ENCODE measurements at regions not wholly inside any gene's neighbourhood (a gene's known extent, or its start where the extent isn't known, plus 50 kb on each side); places are given as distances from the start of the nearest gene placed in this dataset.

DNA sequence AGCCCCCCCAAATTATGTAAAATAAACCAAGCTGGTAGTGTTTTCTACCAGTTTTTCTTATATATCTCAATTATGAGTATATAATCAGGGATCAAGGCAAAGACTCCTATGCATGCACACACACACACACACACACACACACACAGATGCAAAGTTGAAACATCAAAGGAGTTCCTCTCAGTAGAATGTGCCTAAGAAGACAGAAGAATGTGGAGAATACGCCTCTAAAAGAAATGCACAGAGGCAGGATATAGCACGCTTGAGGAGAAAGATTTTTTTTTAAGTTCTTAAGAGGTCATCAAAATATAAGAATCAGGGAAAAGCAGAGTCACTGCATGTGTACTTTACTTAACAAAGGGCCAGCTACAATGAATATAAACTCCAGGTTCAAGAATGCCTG is 138.2 kb upstream of the CLEC14A start:
- Histone ChIP-seq H3K4me1 (ENCODE audit: insufficient read depth, low read length) (no peaks in the 10 kb centered on the region), H3K9me3 (ENCODE audit: control insufficient read depth in 1 of 2, insufficient read depth in 1 of 2, low read length in 2 of 2) (no peaks in the 10 kb centered on the region), H3K27me3 (ENCODE audit: control insufficient read depth in 1 of 2, insufficient read depth in 2 of 2, low read length in 2 of 2) (no peaks in the 10 kb centered on the region), H3K36me3 (ENCODE audit: insufficient read depth, low read length) (no peaks in the 10 kb centered on the region), H3K27ac (ENCODE audit: low read depth in 1 of 2, low read length in 2 of 2) (no peak overlapping the region), H3K4me3 (ENCODE audit: low read length) (no peak overlapping the region)
- intact Hi-C loops (cut with DNase I, micrococcal nuclease), result no loop called here
- POLR2A ChIA-PET, result no interaction called here
- Mint-ChIP-seq H3K27me3 (no peaks in the 10 kb centered on the region), H3K27ac (no peak overlapping the region), H3K9me3 (no peaks in the 10 kb centered on the region), H3K36me3 (ENCODE audit: low read depth) (no peaks in the 10 kb centered on the region), H3K4me1 (ENCODE audit: low read depth) (no peaks in the 10 kb centered on the region), H3K4me3 (no peak overlapping the region)
- ATAC-seq (ENCODE audit: poor library complexity), result no peak
- TF ChIP-seq, protein P1, sequence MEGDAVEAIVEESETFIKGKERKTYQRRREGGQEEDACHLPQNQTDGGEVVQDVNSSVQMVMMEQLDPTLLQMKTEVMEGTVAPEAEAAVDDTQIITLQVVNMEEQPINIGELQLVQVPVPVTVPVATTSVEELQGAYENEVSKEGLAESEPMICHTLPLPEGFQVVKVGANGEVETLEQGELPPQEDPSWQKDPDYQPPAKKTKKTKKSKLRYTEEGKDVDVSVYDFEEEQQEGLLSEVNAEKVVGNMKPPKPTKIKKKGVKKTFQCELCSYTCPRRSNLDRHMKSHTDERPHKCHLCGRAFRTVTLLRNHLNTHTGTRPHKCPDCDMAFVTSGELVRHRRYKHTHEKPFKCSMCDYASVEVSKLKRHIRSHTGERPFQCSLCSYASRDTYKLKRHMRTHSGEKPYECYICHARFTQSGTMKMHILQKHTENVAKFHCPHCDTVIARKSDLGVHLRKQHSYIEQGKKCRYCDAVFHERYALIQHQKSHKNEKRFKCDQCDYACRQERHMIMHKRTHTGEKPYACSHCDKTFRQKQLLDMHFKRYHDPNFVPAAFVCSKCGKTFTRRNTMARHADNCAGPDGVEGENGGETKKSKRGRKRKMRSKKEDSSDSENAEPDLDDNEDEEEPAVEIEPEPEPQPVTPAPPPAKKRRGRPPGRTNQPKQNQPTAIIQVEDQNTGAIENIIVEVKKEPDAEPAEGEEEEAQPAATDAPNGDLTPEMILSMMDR (IDR thresholded peaks at IDR 0.05), result no peak
- DNase-seq, result no peak
- CTCF ChIA-PET, result no interaction called here

- no peaks in the 10 kb centered on the region for H3K4me1 ChIP-seq (ENCODE audit: insufficient read depth, low read length)
- H3K27me3 Mint-ChIP-seq, result no peaks in the 10 kb centered on the region
- no peak overlapping the region for H3K4me3 Mint-ChIP-seq
- intact Hi-C loops (cut with DNase I, micrococcal nuclease), result no loop called here
- H3K27me3 ChIP-seq (ENCODE audit: control insufficient read depth in 1 of 2, insufficient read depth in 2 of 2, low read length in 2 of 2), result no peaks in the 10 kb centered on the region
- CTCF ChIA-PET, result no interaction called here
- H3K9me3 Mint-ChIP-seq, result no peaks in the 10 kb centered on the region
- no peak for ATAC-seq (ENCODE audit: poor library complexity)
- TF ChIP-seq, protein P1 (IDR thresholded peaks at IDR 0.05), result no peak
- H3K27ac Mint-ChIP-seq, result no peak overlapping the region
- no peak overlapping the region for H3K27ac ChIP-seq (ENCODE audit: low read depth in 1 of 2, low read length in 2 of 2)
- H3K4me3 ChIP-seq (ENCODE audit: low read length), result no peak overlapping the region
- H3K4me1 Mint-ChIP-seq (ENCODE audit: low read depth), result no peaks in the 10 kb centered on the region
- POLR2A ChIA-PET, result no interaction called here
- no peaks in the 10 kb centered on the region for H3K9me3 ChIP-seq (ENCODE audit: control insufficient read depth in 1 of 2, insufficient read depth in 1 of 2, low read length in 2 of 2)
- no peaks in the 10 kb centered on the region for H3K36me3 Mint-ChIP-seq (ENCODE audit: low read depth)
- no peaks in the 10 kb centered on the region for H3K36me3 ChIP-seq (ENCODE audit: insufficient read depth, low read length)
- no peak for DNase-seq
Observed at GRCh38 chr14:38391334-38391733, 135.4 kb upstream of the CLEC14A start.

GRCh38 chr14:38389681-38390080 is 133.8 kb upstream of the CLEC14A start:
- intact Hi-C loops (cut with DNase I, micrococcal nuclease), result no loop called here
- DNase-seq (no peak), ATAC-seq (ENCODE audit: poor library complexity) (no peak)
- H3K27ac ChIP-seq (ENCODE audit: low read depth in 1 of 2, low read length in 2 of 2), result no peak overlapping the region
- Mint-ChIP-seq H3K4me1 (ENCODE audit: low read depth) (no peaks in the 10 kb centered on the region), H3K27me3 (no peaks in the 10 kb centered on the region), H3K9me3 (no peaks in the 10 kb centered on the region), H3K36me3 (ENCODE audit: low read depth) (no peaks in the 10 kb centered on the region), H3K27ac (no peak overlapping the region), H3K4me3 (no peak overlapping the region)
- H3K9me3 ChIP-seq (ENCODE audit: control insufficient read depth in 1 of 2, insufficient read depth in 1 of 2, low read length in 2 of 2), result no peaks in the 10 kb centered on the region
- H3K36me3 ChIP-seq (ENCODE audit: insufficient read depth, low read length), result no peaks in the 10 kb centered on the region
- ChIA-PET CTCF (no interaction called here), POLR2A (no interaction called here)
- no peaks in the 10 kb centered on the region for H3K4me1 ChIP-seq (ENCODE audit: insufficient read depth, low read length)
- H3K27me3 ChIP-seq (ENCODE audit: control insufficient read depth in 1 of 2, insufficient read depth in 2 of 2, low read length in 2 of 2), result no peaks in the 10 kb centered on the region
- TF ChIP-seq, protein P1 (IDR thresholded peaks at IDR 0.05), result no peak
- no peak overlapping the region for H3K4me3 ChIP-seq (ENCODE audit: low read length)
